Colon (tissue), 2 donors: ENCODE measurements at regions not wholly inside any gene's neighbourhood (a gene's known extent, or its start where the extent isn't known, plus 50 kb on each side); places are given as distances from the start of the nearest gene placed in this dataset.
"Not testable (repeated sequence)": the region's sequence is repeated elsewhere in the genome, so short reads cannot be mapped to it uniquely, and the experiment has no call there.

Source experiments
- FAIRE-seq: peaks from 2 replicates; lab custom pipeline; 2012; peaks lifted over from hg19 to GRCh38; lab: Jason Lieb, UNC
- donor health status: control.
- donor health status: control.

GRCh38 chr12:61590864-61591263 is 669.3 kb upstream of the USP15 start:
- not testable (repeated sequence) for FAIRE-seq

- no peak for FAIRE-seq
These were observed 650.1 kb upstream of the USP15 start for GRCh38 chr12:61610143-61610542.

GRCh38 chr12:61629702-61630101 is 630.5 kb upstream of the USP15 start:
- FAIRE-seq = no peak

- no peak for FAIRE-seq
These were observed 613.6 kb upstream of the USP15 start for GRCh38 chr12:61646639-61647038.

GRCh38 chr12:61647566-61647965 is 612.6 kb upstream of the USP15 start:
- no peak for FAIRE-seq

GRCh38 chr12:61652265-61652664 is 607.9 kb upstream of the USP15 start:
- FAIRE-seq = no peak

- FAIRE-seq = no peak
These were observed 605.5 kb upstream of the USP15 start for GRCh38 chr12:61654698-61655097.

- no peak for FAIRE-seq
These were observed 605.0 kb upstream of the USP15 start for GRCh38 chr12:61655241-61655640.

GRCh38 chr12:61667676-61668075 is 592.5 kb upstream of the USP15 start:
- FAIRE-seq = no peak

GRCh38 chr12:61676520-61676919 is 583.7 kb upstream of the USP15 start:
- FAIRE-seq = no peak

GRCh38 chr12:61687407-61687806 is 572.8 kb upstream of the USP15 start:
- no peak for FAIRE-seq

GRCh38 chr12:61694214-61694613 is 566.0 kb upstream of the USP15 start:
- no peak for FAIRE-seq

GRCh38 chr12:61701471-61701870 is 558.7 kb upstream of the USP15 start:
- no peak for FAIRE-seq

- no peak for FAIRE-seq
These were observed 553.4 kb upstream of the USP15 start for GRCh38 chr12:61706783-61707182.

GRCh38 chr12:61713121-61713520 is 547.1 kb upstream of the USP15 start:
- FAIRE-seq = no peak

GRCh38 chr12:61717986-61718385 is 542.2 kb upstream of the USP15 start:
- no peak for FAIRE-seq

GRCh38 chr12:61739925-61740324 is 520.3 kb upstream of the USP15 start:
- no peak for FAIRE-seq

GRCh38 chr12:61750604-61751003 is 509.6 kb upstream of the USP15 start:
- no peak for FAIRE-seq

GRCh38 chr12:61754214-61754613 is 506.0 kb upstream of the USP15 start:
- FAIRE-seq = no peak

GRCh38 chr12:61757831-61758505 is 502.2 kb upstream of the USP15 start:
- no peak for FAIRE-seq

- no peak for FAIRE-seq
These were observed 501.5 kb upstream of the USP15 start for GRCh38 chr12:61758661-61759060.

- FAIRE-seq = no peak
These were observed 494.3 kb upstream of the USP15 start for GRCh38 chr12:61765926-61766325.

GRCh38 chr12:61780435-61780834 is 479.8 kb upstream of the USP15 start:
- no peak for FAIRE-seq

GRCh38 chr12:61781021-61781581 is 479.1 kb upstream of the USP15 start:
- no peak for FAIRE-seq
